CD4-positive, alpha-beta T cell (primary cell): ENCODE measurements at regions not wholly inside any gene's neighbourhood (a gene's known extent, or its start where the extent isn't known, plus 50 kb on each side); places are given as distances from the start of the nearest gene placed in this dataset.
"Not testable (repeated sequence)": the region's sequence is repeated elsewhere in the genome, so short reads cannot be mapped to it uniquely, and the experiment has no call there.

Source experiments
- ATAC-seq: fragments of 200-7000 bp; cut with Tn5 transposase; one replicate; pipeline ENCODE4 v1.10.0; 2022; ENCODE audit warnings: mild to moderate bottlenecking; ENCODE audit not compliant: poor library complexity
- CTCF ChIA-PET: fragments of 350-600 bp; sonication (Branson Sonifier 250); formaldehyde crosslinking; loops from one replicate; lab custom pipeline; 2021; ENCODE audit warnings: antibody characterized with exemption, inconsistent platforms; lab: Charles Lee
- POLR2A ChIA-PET: fragments of 350-600 bp; sonication (Branson Sonifier 250); formaldehyde crosslinking; loops from one replicate; lab custom pipeline; 2021; ENCODE audit warnings: antibody characterized with exemption, inconsistent platforms; lab: Charles Lee
- DNase-seq, 14 experiments: peaks; one replicate each; pipeline ENCODE4 v3.0.0-alpha.2; 2013 to 2020; ENCODE audit warnings: mixed read lengths in 2 of 14
- H3K27ac ChIP-seq, 2 donors: one replicate each; pipeline versions ENCODE4 v1.5.1 to v1.7.0; 2013; ENCODE audit warnings: low read length in 2 of 2, low read depth in 1 of 2, mild to moderate bottlenecking in 1 of 2
- H3K27me3 ChIP-seq, 2 experiments: 1 replicate in 1 of 2; 2 replicates in 1 of 2; pipeline versions ENCODE4 v1.6.1 to v1.7.0; 2013; ENCODE audit warnings: low read length in 2 of 2, control low read depth in 1 of 2, mild to moderate bottlenecking in 1 of 2, moderate library complexity in 1 of 2; ENCODE audit not compliant: insufficient read depth in 2 of 2, control insufficient read depth in 1 of 2
- H3K36me3 ChIP-seq: one replicate; pipeline ENCODE4 v1.6.1; 2013; ENCODE audit warnings: low read length, control low read depth; ENCODE audit not compliant: insufficient read depth
- H3K4me1 ChIP-seq: one replicate; pipeline ENCODE4 v1.6.1; 2013; ENCODE audit warnings: low read length, control low read depth; ENCODE audit not compliant: insufficient read depth
- H3K4me3 ChIP-seq: one replicate; pipeline ENCODE4 v1.5.1; 2013; ENCODE audit warnings: mild to moderate bottlenecking, low read length, moderate library complexity
- H3K9me3 ChIP-seq, 2 experiments: 1 replicate in 1 of 2; 2 replicates in 1 of 2; pipeline versions ENCODE4 v1.6.1 to v1.7.0; 2013; ENCODE audit warnings: low read length in 2 of 2, mild to moderate bottlenecking in 2 of 2, control low read depth in 1 of 2, moderate library complexity in 1 of 2; ENCODE audit not compliant: control insufficient read depth in 1 of 2, insufficient read depth in 1 of 2
- H3K27ac Mint-ChIP-seq: one replicate; pipeline ENCODE4 v1.8.0; 2020; ENCODE audit warnings: mixed read lengths
- H3K27me3 Mint-ChIP-seq: one replicate; pipeline ENCODE4 v1.8.0; 2021; ENCODE audit warnings: mixed read lengths
- H3K36me3 Mint-ChIP-seq: one replicate; pipeline ENCODE4 v1.8.0; 2021; ENCODE audit warnings: low read depth, mixed read lengths
- H3K4me1 Mint-ChIP-seq: one replicate; pipeline ENCODE4 v1.8.0; 2021; ENCODE audit warnings: low read depth, mixed read lengths
- H3K4me3 Mint-ChIP-seq: one replicate; pipeline ENCODE4 v1.8.0; 2020; ENCODE audit warnings: mild to moderate bottlenecking, mixed read lengths
- H3K9me3 Mint-ChIP-seq: one replicate; pipeline ENCODE4 v1.8.0; 2020; ENCODE audit warnings: mixed read lengths
- CTCF ChIP-seq: fragments of 200-600 bp; IDR thresholded peaks from one replicate; pipeline ENCODE4 v1.8.0; 2022; ENCODE audit warnings: antibody characterized with exemption, mild to moderate bottlenecking
- intact Hi-C, 2 experiments: fragments of 100-400 bp; cut with DNase I in 1 of 2; cut with micrococcal nuclease in 1 of 2; formaldehyde crosslinking; loops; one replicate each; pipeline versions ENCODE4 v1.15.1 to v1.9.0; 2023 to 2025; cut with DNase I, micrococcal nuclease

GRCh38 chr7:109479388-109479787, 909.7 kb downstream of the DNAJB9 start:
- H3K4me3 Mint-ChIP-seq = no peak overlapping the region
- H3K4me3 ChIP-seq = no peak overlapping the region
- no peaks in the 10 kb centered on the region for H3K9me3 Mint-ChIP-seq
- DNase-seq (no peak), ATAC-seq (no peak)
- intact Hi-C loops = no loop called here
- no peaks in the 10 kb centered on the region for H3K4me1 ChIP-seq
- H3K36me3 Mint-ChIP-seq = no peaks in the 10 kb centered on the region
- no peak overlapping the region for H3K27ac ChIP-seq
- H3K36me3 ChIP-seq = no peaks in the 10 kb centered on the region
- H3K27me3 ChIP-seq = no peaks in the 10 kb centered on the region
- POLR2A ChIA-PET = no interaction called here
- CTCF ChIA-PET = no interaction called here
- H3K27ac Mint-ChIP-seq = no peak overlapping the region
- TF ChIP-seq CTCF = no peak
- no peaks in the 10 kb centered on the region for H3K27me3 Mint-ChIP-seq
- no peaks in the 10 kb centered on the region for H3K9me3 ChIP-seq
- H3K4me1 Mint-ChIP-seq = no peaks in the 10 kb centered on the region

- POLR2A ChIA-PET, H3K27ac Mint-ChIP-seq, H3K4me3 Mint-ChIP-seq, H3K27ac ChIP-seq, H3K27me3 ChIP-seq, ATAC-seq, CTCF ChIA-PET, H3K9me3 ChIP-seq, DNase-seq, H3K36me3 ChIP-seq, H3K36me3 Mint-ChIP-seq, H3K27me3 Mint-ChIP-seq, H3K4me1 ChIP-seq, intact Hi-C loops, H3K4me3 ChIP-seq, H3K9me3 Mint-ChIP-seq, H3K4me1 Mint-ChIP-seq: not testable (repeated sequence)
These were observed 920.9 kb downstream of the DNAJB9 start for GRCh38 chr7:109490607-109491006.

GRCh38 chr7:109497053-109497452, 927.4 kb downstream of the DNAJB9 start:
- Mint-ChIP-seq H3K27me3 (no peaks in the 10 kb centered on the region), H3K4me3 (no peak overlapping the region), H3K36me3 (no peaks in the 10 kb centered on the region), H3K9me3 (peaks cover 19% of the 10 kb centered on the region), H3K27ac (no peak overlapping the region), H3K4me1 (no peaks in the 10 kb centered on the region)
- no peaks in the 10 kb centered on the region for H3K9me3 ChIP-seq
- no peaks in the 10 kb centered on the region for H3K36me3 ChIP-seq
- H3K27ac ChIP-seq = no peak overlapping the region
- DNase-seq = no peak
- H3K27me3 ChIP-seq = no peaks in the 10 kb centered on the region
- ChIA-PET POLR2A (no interaction called here), CTCF (no interaction called here)
- no peak overlapping the region for H3K4me3 ChIP-seq
- intact Hi-C loops = no loop called here
- H3K4me1 ChIP-seq = no peaks in the 10 kb centered on the region
- ATAC-seq = no peak
- no peak for TF ChIP-seq CTCF

- H3K9me3 Mint-ChIP-seq = peaks cover 19% of the 10 kb centered on the region
- no peak for DNase-seq
- intact Hi-C loops = no loop called here
- Histone ChIP-seq H3K9me3 (no peaks in the 10 kb centered on the region), H3K27me3 (no peaks in the 10 kb centered on the region), H3K36me3 (no peaks in the 10 kb centered on the region), H3K27ac (no peak overlapping the region), H3K4me3 (no peak overlapping the region), H3K4me1 (no peaks in the 10 kb centered on the region)
- no peak overlapping the region for H3K4me3 Mint-ChIP-seq
- no peaks in the 10 kb centered on the region for H3K4me1 Mint-ChIP-seq
- H3K27ac Mint-ChIP-seq = no peak overlapping the region
- CTCF ChIA-PET = no interaction called here
- no peak for ATAC-seq
- no peaks in the 10 kb centered on the region for H3K36me3 Mint-ChIP-seq
- no peak for TF ChIP-seq CTCF
- H3K27me3 Mint-ChIP-seq = no peaks in the 10 kb centered on the region
- POLR2A ChIA-PET = no interaction called here
These were observed 928.5 kb downstream of the DNAJB9 start for GRCh38 chr7:109498131-109498530.
